WTC11 (cell line): ENCODE measurements at regions not wholly inside any gene's neighbourhood (a gene's known extent, or its start where the extent isn't known, plus 50 kb on each side); places are given as distances from the start of the nearest gene placed in this dataset.

Experiments
- ATAC-seq: fragments of 200-7000 bp; cut with Tn5 transposase; 2 replicates; pipeline ENCODE4 v1.10.0; 2021; ENCODE audit warnings: mild to moderate bottlenecking, moderate library complexity
- CTCF ChIA-PET: fragments of 300-600 bp; sonication (Branson Sonifier 250); formaldehyde crosslinking; loops from one replicate; lab custom pipeline; 2021; ENCODE audit warnings: antibody characterized with exemption; lab: Charles Lee
- POLR2A ChIA-PET: fragments of 350-600 bp; sonication (Branson Sonifier 250); formaldehyde crosslinking; loops from one replicate; lab custom pipeline; 2021; ENCODE audit warnings: antibody characterized with exemption; lab: Charles Lee
- DNase-seq: peaks from one replicate; pipeline ENCODE4 v3.0.0; 2021; ENCODE audit warnings: low spot score
- H3K27ac Mint-ChIP-seq: 2 replicates; pipeline ENCODE4 v1.8.0; 2021; ENCODE audit warnings: mixed read lengths
- H3K27me3 Mint-ChIP-seq: 2 replicates; pipeline ENCODE4 v1.8.0; 2021; ENCODE audit warnings: low read depth, mild to moderate bottlenecking, moderate library complexity, mixed read lengths
- H3K36me3 Mint-ChIP-seq: 2 replicates; pipeline ENCODE4 v1.8.0; 2021; ENCODE audit warnings: mixed read lengths
- H3K4me1 Mint-ChIP-seq: 2 replicates; pipeline ENCODE4 v1.8.0; 2022; ENCODE audit warnings: mixed read lengths
- H3K4me3 Mint-ChIP-seq: 2 replicates; pipeline ENCODE4 v1.8.0; 2021; ENCODE audit warnings: mild to moderate bottlenecking, moderate library complexity, mixed read lengths
- H3K9me3 Mint-ChIP-seq: 2 replicates; pipeline ENCODE4 v1.8.0; 2021; ENCODE audit warnings: mixed read lengths
- ATF1 ChIP-seq: sonication (generic); formaldehyde crosslinking; IDR thresholded peaks from 2 replicates; pipeline ENCODE4 v1.8.1; 2023; ENCODE audit warnings: mild to moderate bottlenecking, moderate library complexity, missing genetic modification reagents
- ATF2 ChIP-seq: sonication (generic); formaldehyde crosslinking; IDR thresholded peaks from 2 replicates; pipeline ENCODE4 v1.8.1; 2022; ENCODE audit warnings: low read depth, missing genetic modification reagents, borderline replicate concordance
- E2F1 ChIP-seq: sonication (generic); formaldehyde crosslinking; IDR thresholded peaks from 2 replicates; pipeline ENCODE4 v1.8.0; 2022; ENCODE audit warnings: mild to moderate bottlenecking, missing genetic modification reagents
- E2F4 ChIP-seq: sonication (generic); formaldehyde crosslinking; IDR thresholded peaks from 2 replicates; pipeline ENCODE4 v1.8.1; 2022; ENCODE audit warnings: low read depth, mild to moderate bottlenecking, moderate library complexity, missing genetic modification reagents, borderline replicate concordance
- FOXJ3 ChIP-seq: sonication (generic); formaldehyde crosslinking; IDR thresholded peaks from 2 replicates; pipeline ENCODE4 v1.9.0; 2021; ENCODE audit warnings: missing genetic modification reagents, mild to moderate bottlenecking, borderline replicate concordance
- GTF2I ChIP-seq: fragments of 250-450 bp; sonication (Bioruptor Pico); conservative IDR thresholded peaks from 2 replicates; pipeline ENCODE4 v1.4.0; 2021; ENCODE audit warnings: mild to moderate bottlenecking
- JAZF1 ChIP-seq: fragments of 250-450 bp; sonication (Bioruptor Pico); IDR thresholded peaks from 2 replicates; pipeline ENCODE4 v1.9.0; 2021; ENCODE audit warnings: moderate library complexity, mild to moderate bottlenecking, inconsistent platforms
- KAT7 ChIP-seq: sonication (generic); formaldehyde crosslinking; IDR thresholded peaks from 2 replicates; pipeline ENCODE4 v1.8.1; 2023; ENCODE audit warnings: missing genetic modification reagents, mild to moderate bottlenecking, borderline replicate concordance
- PREB ChIP-seq: sonication (generic); formaldehyde crosslinking; IDR thresholded peaks from 2 replicates; pipeline ENCODE4 v1.8.1; 2022; ENCODE audit warnings: mild to moderate bottlenecking, missing genetic modification reagents, moderate library complexity, borderline replicate concordance
- STAT6 ChIP-seq: sonication (generic); formaldehyde crosslinking; conservative IDR thresholded peaks from 2 replicates; pipeline ENCODE4 v1.8.1; 2023; ENCODE audit warnings: mild to moderate bottlenecking, low read depth, missing genetic modification reagents, moderate library complexity
- TCF7 ChIP-seq: sonication (generic); formaldehyde crosslinking; IDR thresholded peaks from 2 replicates; pipeline ENCODE4 v1.8.0; 2022; ENCODE audit warnings: mild to moderate bottlenecking, low read depth, missing genetic modification reagents, moderate library complexity
- ZNF138 ChIP-seq: sonication (generic); formaldehyde crosslinking; conservative IDR thresholded peaks from 2 replicates; pipeline ENCODE4 v1.8.1; 2022; ENCODE audit warnings: mild to moderate bottlenecking, moderate library complexity, missing genetic modification reagents
- ZNF263 ChIP-seq: sonication (generic); formaldehyde crosslinking; IDR thresholded peaks from 2 replicates; pipeline ENCODE4 v1.8.1; 2022; ENCODE audit warnings: low read depth, mild to moderate bottlenecking, moderate library complexity, missing genetic modification reagents
- ZNF423 ChIP-seq: fragments of 250-450 bp; sonication (Bioruptor Pico); IDR thresholded peaks from 2 replicates; pipeline ENCODE4 v2.1.2; 2022; ENCODE audit warnings: mild to moderate bottlenecking, moderate library complexity
- ZNF512 ChIP-seq: sonication (generic); formaldehyde crosslinking; IDR thresholded peaks from 2 replicates; pipeline ENCODE4 v1.8.1; 2022; ENCODE audit warnings: missing genetic modification reagents, borderline replicate concordance
- TF ChIP-seq, protein P1 (sequence below): sonication (generic); formaldehyde crosslinking; IDR thresholded peaks from 2 replicates; pipeline ENCODE4 v1.8.1; 2023; ENCODE audit warnings: mild to moderate bottlenecking, missing genetic modification reagents, borderline replicate concordance
- TF ChIP-seq, protein P2 (sequence below): sonication (generic); formaldehyde crosslinking; IDR thresholded peaks from 2 replicates; pipeline ENCODE4 v1.8.0; 2023; ENCODE audit warnings: missing genetic modification reagents

DNA sequence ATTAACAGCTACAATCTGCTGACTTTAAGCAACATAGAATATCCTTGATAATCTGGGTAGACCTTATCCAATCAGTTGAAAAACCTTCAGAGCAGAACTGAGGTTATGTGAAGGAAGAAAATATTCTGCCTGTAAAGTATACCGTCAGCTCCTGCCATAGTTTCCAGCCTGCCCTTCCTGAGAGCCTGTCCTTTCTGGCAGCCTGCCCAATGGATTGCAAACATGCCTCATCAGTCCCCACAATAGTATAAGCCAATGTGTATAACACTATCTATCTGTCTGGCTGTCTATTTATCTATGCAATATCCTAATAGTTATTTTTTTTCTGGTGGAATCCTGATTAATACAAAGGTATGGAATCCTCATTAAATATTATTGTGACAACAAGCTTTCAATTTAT lies 489.2 kb upstream of the KCND2 start (continued):
- TF ChIP-seq KAT7 (CRISPR knock-in tag) (no peak), GTF2I (CRISPR knock-in tag) (no peak), ATF1 (CRISPR knock-in tag) (no peak), ZNF512 (CRISPR knock-in tag) (no peak)
- TF ChIP-seq, protein P1, sequence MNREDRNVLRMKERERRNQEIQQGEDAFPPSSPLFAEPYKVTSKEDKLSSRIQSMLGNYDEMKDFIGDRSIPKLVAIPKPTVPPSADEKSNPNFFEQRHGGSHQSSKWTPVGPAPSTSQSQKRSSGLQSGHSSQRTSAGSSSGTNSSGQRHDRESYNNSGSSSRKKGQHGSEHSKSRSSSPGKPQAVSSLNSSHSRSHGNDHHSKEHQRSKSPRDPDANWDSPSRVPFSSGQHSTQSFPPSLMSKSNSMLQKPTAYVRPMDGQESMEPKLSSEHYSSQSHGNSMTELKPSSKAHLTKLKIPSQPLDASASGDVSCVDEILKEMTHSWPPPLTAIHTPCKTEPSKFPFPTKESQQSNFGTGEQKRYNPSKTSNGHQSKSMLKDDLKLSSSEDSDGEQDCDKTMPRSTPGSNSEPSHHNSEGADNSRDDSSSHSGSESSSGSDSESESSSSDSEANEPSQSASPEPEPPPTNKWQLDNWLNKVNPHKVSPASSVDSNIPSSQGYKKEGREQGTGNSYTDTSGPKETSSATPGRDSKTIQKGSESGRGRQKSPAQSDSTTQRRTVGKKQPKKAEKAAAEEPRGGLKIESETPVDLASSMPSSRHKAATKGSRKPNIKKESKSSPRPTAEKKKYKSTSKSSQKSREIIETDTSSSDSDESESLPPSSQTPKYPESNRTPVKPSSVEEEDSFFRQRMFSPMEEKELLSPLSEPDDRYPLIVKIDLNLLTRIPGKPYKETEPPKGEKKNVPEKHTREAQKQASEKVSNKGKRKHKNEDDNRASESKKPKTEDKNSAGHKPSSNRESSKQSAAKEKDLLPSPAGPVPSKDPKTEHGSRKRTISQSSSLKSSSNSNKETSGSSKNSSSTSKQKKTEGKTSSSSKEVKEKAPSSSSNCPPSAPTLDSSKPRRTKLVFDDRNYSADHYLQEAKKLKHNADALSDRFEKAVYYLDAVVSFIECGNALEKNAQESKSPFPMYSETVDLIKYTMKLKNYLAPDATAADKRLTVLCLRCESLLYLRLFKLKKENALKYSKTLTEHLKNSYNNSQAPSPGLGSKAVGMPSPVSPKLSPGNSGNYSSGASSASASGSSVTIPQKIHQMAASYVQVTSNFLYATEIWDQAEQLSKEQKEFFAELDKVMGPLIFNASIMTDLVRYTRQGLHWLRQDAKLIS (CRISPR knock-in tag) = no peak
- TF ChIP-seq, protein P2, sequence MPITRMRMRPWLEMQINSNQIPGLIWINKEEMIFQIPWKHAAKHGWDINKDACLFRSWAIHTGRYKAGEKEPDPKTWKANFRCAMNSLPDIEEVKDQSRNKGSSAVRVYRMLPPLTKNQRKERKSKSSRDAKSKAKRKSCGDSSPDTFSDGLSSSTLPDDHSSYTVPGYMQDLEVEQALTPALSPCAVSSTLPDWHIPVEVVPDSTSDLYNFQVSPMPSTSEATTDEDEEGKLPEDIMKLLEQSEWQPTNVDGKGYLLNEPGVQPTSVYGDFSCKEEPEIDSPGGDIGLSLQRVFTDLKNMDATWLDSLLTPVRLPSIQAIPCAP (CRISPR knock-in tag) = no peak

GRCh38 chr7:119802147-119802546 lies 470.8 kb upstream of the KCND2 start:
- POLR2A ChIA-PET = no interaction called here
- ATAC-seq (no peak), DNase-seq (no peak)
- H3K4me1 Mint-ChIP-seq = no peaks in the 10 kb centered on the region
- TF ChIP-seq PREB (no peak), ZNF138 (CRISPR knock-in tag) (no peak), TCF7 (CRISPR knock-in tag) (no peak), ZNF423 (CRISPR knock-in tag) (no peak)
- CTCF ChIA-PET = no interaction called here
- H3K9me3 Mint-ChIP-seq = no peaks in the 10 kb centered on the region
- H3K27me3 Mint-ChIP-seq = no peaks in the 10 kb centered on the region
- H3K27ac Mint-ChIP-seq = no peak overlapping the region
- no peak overlapping the region for H3K4me3 Mint-ChIP-seq
- no peaks in the 10 kb centered on the region for H3K36me3 Mint-ChIP-seq

DNA sequence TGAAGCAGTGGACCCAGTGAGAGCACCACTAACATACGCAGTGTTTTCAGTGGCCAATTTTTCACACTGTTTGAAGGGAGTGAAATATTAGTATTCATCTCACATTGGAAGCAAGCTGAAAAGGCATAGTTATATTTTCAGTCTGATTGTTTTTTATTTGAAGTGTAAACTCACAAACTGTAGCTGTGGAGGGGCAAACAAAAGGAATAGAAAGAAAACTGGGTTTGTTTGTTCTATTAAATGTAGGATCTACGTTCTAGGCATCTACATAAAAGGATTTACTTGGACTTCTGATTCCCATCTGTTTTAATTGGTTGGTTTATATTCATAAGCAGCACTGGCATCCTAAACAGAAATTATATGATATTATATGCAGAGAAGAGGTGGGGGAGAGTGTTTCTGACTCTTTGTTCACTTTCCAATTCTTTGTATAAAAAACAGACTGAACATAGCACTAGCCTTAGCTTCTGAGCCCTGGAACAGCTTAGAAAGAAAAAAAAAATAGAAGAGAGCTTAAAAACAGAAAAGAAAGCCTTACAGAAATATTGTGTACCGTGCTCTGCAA lies 447.8 kb upstream of the KCND2 start:
- POLR2A ChIA-PET = no interaction called here
- Mint-ChIP-seq H3K9me3 (no peaks in the 10 kb centered on the region), H3K4me1 (no peaks in the 10 kb centered on the region), H3K27ac (no peak overlapping the region), H3K4me3 (no peak overlapping the region), H3K27me3 (no peaks in the 10 kb centered on the region), H3K36me3 (peaks cover under 1% of the 10 kb centered on the region; the same call in 1 of the 2 replicates)
- CTCF ChIA-PET = no interaction called here
- ATAC-seq = no peak
- DNase-seq = no peak
- TF ChIP-seq E2F1 (no peak), E2F4 (CRISPR knock-in tag) (no peak), ZNF263 (CRISPR knock-in tag) (no peak), STAT6 (CRISPR knock-in tag) (no peak), JAZF1 (CRISPR knock-in tag) (no peak), ATF2 (CRISPR knock-in tag) (no peak), FOXJ3 (no peak)
